Neutrophil (primary cell): ENCODE measurements at regions not wholly inside any gene's neighbourhood (a gene's known extent, or its start where the extent isn't known, plus 50 kb on each side); places are given as distances from the start of the nearest gene placed in this dataset.

Experiments
- H3K27ac ChIP-seq: fragments of 200-600 bp; sonication (generic); 2 replicates; pipeline ENCODE4 v1.5.1; 2016; ENCODE audit warnings: mild to moderate bottlenecking, moderate library complexity
- H3K27me3 ChIP-seq: fragments of 200-600 bp; sonication (generic); 2 replicates; pipeline ENCODE4 v1.6.0; 2016; ENCODE audit warnings: mild to moderate bottlenecking
- H3K36me3 ChIP-seq: fragments of 200-600 bp; sonication (generic); 2 replicates; pipeline ENCODE4 v1.5.1; 2017
- H3K4me1 ChIP-seq, 2 experiments: fragments of 200-600 bp in 1 of 2; sonication (generic) in 1 of 2; 1 replicate in 1 of 2; 2 replicates in 1 of 2; pipeline versions ENCODE4 v1.5.1 to v1.6.1; 2013 to 2016; ENCODE audit warnings: low read depth in 1 of 2, low read length in 1 of 2, mild to moderate bottlenecking in 1 of 2, moderate library complexity in 1 of 2; ENCODE audit not compliant: control insufficient read depth in 1 of 2, insufficient read depth in 1 of 2
- H3K4me3 ChIP-seq, 2 experiments: fragments of 200-600 bp in 1 of 2; sonication (generic) in 1 of 2; 1 replicate in 1 of 2; 2 replicates in 1 of 2; pipeline ENCODE4 v1.5.1; 2013 to 2016; ENCODE audit warnings: low read depth in 1 of 2, low read length in 1 of 2, mild to moderate bottlenecking in 1 of 2, moderate library complexity in 1 of 2
- H3K9me3 ChIP-seq: fragments of 200-600 bp; sonication (generic); 2 replicates; pipeline ENCODE4 v1.5.1; 2016
- CTCF ChIP-seq: fragments of 200-600 bp; sonication (generic); IDR thresholded peaks from 2 replicates; pipeline ENCODE4 v1.5.1; 2016; ENCODE audit warnings: antibody characterized with exemption

GRCh38 chr2:160977854-160978253 is 182.4 kb upstream of the TANK start:
- H3K9me3 ChIP-seq: no peaks in the 10 kb centered on the region
- H3K4me1 ChIP-seq: no peaks in the 10 kb centered on the region
- H3K27me3 ChIP-seq: no peaks in the 10 kb centered on the region
- H3K4me3 ChIP-seq: no peak overlapping the region
- no peaks in the 10 kb centered on the region for H3K36me3 ChIP-seq
- no peak overlapping the region for H3K27ac ChIP-seq
- no peak for TF ChIP-seq CTCF

GRCh38 chr2:160984426-160985077 is 175.7 kb upstream of the TANK start:
- no peak for TF ChIP-seq CTCF
- Histone ChIP-seq H3K27me3 (no peaks in the 10 kb centered on the region), H3K4me3 (no peak overlapping the region), H3K36me3 (no peaks in the 10 kb centered on the region), H3K4me1 (no peaks in the 10 kb centered on the region), H3K9me3 (no peaks in the 10 kb centered on the region), H3K27ac (no peak overlapping the region)

- no peak for TF ChIP-seq CTCF
- Histone ChIP-seq H3K36me3 (no peaks in the 10 kb centered on the region), H3K27ac (no peak overlapping the region), H3K9me3 (no peaks in the 10 kb centered on the region), H3K4me1 (peaks cover 0 to 6% of the 10 kb centered on the region in 2 experiments), H3K4me3 (no peak overlapping the region), H3K27me3 (no peaks in the 10 kb centered on the region)
These were observed 170.4 kb upstream of the TANK start for GRCh38 chr2:160989778-160990177.

GRCh38 chr2:160993654-160994061 is 166.6 kb upstream of the TANK start:
- TF ChIP-seq CTCF: no peak
- Histone ChIP-seq H3K4me3 (no peak overlapping the region), H3K9me3 (no peaks in the 10 kb centered on the region)

GRCh38 chr2:160994141-160995002 is 165.9 kb upstream of the TANK start:
- Histone ChIP-seq H3K4me3 (no peak overlapping the region), H3K4me1 (peaks cover 0 to 6% of the 10 kb centered on the region in 2 experiments), H3K9me3 (no peaks in the 10 kb centered on the region), H3K27ac (no peak overlapping the region), H3K27me3 (no peaks in the 10 kb centered on the region), H3K36me3 (no peaks in the 10 kb centered on the region)
- TF ChIP-seq CTCF: peak; percentile 68

More at GRCh38 chr2:160993654-160994061, 166.6 kb upstream of the TANK start:
- H3K36me3 ChIP-seq: no peaks in the 10 kb centered on the region
- H3K4me1 ChIP-seq: peaks cover 0 to 6% of the 10 kb centered on the region in 2 experiments
- no peaks in the 10 kb centered on the region for H3K27me3 ChIP-seq
- H3K27ac ChIP-seq: no peak overlapping the region
